ENCODE measurements at regions not wholly inside any gene's neighbourhood (a gene's known extent, or its start where the extent isn't known, plus 50 kb on each side); places are given as distances from the start of the nearest gene placed in this dataset.

GRCh38 chr11:25891960-25892359 is 440.0 kb upstream of the ANO3 start:
- no peak for TF ChIP-seq CTCF (optimal IDR thresholded peaks at IDR 0.05 in 1 of 3, IDR thresholded peaks at IDR 0.05 in 1 of 3, conservative IDR thresholded peaks at IDR 0.05 in 1 of 3; ENCODE audit: extremely low read depth in 1 of 3, insufficient read depth in 2 of 3, low read length in 3 of 3)
- no peak for TF ChIP-seq EZH2 (IDR thresholded peaks at IDR 0.05; ENCODE audit: low read length)

Measured in keratinocyte (primary cell).